Left colon (tissue), 2 donors: ENCODE measurements at regions not wholly inside any gene's neighbourhood (a gene's known extent, or its start where the extent isn't known, plus 50 kb on each side); places are given as distances from the start of the nearest gene placed in this dataset.
A peak's percentile ranks its signal among the peaks of the same experiment; 100 is the strongest.

Experiments used
- ATAC-seq: fragments of 200-7000 bp; cut with Tn5 transposase; one replicate; pipeline ENCODE4 v1.9.1; 2020; ENCODE audit warnings: mild to moderate bottlenecking, moderate library complexity
- DNase-seq, 2 donors: peaks; one replicate each; pipeline ENCODE4 v3.0.0-alpha.2; 2020
- intact Hi-C, 2 donors: fragments of 100-400 bp; cut with DNase I in 1 of 2; cut with micrococcal nuclease in 1 of 2; formaldehyde crosslinking; loops; one replicate each; pipeline versions ENCODE4 v1.11.2 to v1.14.0; 2022; cut with DNase I, micrococcal nuclease
- donor health status: DM: no; HTN: no; CAD: no.
- donor health status: DM: yes; HTN: yes; CAD: no.

DNA sequence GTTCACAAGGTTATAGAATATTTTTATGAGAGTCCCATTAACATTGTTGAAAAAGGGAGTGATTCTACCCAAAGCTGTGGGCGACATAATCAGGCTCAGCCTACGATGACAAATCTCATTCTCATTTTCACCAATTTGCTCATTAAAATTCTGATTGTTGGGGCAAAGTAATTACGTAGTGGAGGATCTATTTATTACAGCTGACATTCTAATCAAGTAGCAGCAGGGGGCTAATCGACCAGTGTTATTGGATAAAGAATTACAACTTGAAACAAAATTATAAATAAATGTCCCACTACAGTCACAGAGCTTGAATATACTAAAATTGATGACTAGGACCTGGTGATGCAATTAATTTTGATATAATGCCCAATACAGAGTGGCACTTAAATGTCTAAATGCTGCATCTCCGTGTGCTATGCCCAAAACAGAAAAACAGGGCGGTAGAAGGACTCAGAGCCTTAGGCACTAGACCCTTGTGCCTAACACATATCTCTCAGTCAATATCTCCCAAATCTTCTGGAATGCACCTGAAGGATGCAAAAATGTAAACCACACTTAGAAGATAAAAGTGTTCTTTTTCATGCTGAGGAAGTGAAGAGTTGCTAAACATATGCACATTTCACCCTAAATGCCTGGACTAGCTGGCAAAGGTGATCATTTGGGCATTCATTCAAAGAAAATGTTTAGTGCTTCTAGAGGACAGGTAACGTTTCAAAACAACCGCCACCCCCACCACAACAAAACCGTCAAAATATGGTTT is 88.3 kb downstream of the CD24 start:
- intact Hi-C loops: no loop called here
- ATAC-seq (no peak), DNase-seq (no peak)

DNA sequence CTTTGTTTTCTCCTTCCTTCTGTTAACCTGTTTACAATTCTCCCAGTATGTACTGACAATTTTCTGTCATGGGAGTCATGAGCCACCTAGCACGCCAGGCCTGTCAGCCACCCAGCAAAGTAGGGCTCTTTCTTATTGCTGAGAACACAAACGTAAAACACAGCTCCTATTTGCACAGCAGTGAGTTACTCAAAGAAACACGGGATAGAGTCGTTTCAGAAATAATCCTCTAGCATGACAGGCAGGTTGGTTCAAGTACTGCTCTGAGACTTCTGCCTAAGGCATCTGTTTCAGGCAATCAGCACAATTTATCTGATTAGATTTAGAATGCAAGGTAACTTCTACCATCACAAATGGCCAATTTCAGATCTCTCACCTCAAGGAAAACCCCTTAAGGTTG is 88.8 kb downstream of the CD24 start:
- ATAC-seq (no peak), DNase-seq (no peak)
- intact Hi-C loops: no loop called here

DNA sequence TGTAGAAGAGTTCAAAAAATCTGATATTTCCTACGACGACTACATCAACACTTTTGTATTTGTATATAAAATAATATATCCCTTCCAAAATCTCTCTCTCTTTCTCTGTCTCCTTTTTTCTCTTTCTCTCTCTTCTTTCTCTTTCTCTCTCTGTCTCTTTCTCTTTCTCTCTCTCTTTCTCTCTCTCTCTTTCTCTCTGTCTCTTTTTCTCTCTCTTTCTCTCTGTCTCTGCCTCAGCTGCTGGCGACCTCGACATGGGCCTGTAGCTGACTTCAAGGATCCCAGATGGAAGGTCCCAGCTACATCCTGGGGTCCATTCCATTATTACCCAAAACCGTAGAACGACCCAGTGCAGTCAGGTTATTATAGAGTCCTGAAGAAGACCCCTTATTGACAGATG is 90.0 kb downstream of the CD24 start:
- DNase-seq (no peak), ATAC-seq (no peak)
- intact Hi-C loops: no loop called here

DNA sequence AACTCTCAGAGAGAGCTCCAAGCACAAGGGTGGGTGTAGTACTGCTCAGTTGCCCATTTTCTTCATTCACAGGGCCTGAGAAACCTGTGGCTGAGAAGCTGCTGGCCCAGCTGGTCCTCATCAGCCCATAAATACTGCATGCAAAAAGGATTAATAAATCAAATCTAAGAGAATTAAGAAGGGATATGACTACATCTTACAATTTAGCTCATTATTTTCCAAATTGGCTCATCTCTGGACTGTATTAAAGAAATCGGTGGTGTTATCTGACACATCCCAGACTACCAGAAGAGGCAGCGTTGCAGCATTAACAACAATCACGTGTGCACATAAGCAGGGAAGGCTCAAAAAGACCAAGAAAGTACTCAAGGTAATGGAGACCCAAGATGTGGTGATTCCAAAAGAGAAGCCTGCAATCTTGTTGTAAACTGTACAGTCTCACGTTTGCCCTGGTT is 90.7 kb downstream of the CD24 start:
- no peak for DNase-seq
- ATAC-seq: peak; percentile 31
- intact Hi-C loops: no loop called here

DNA sequence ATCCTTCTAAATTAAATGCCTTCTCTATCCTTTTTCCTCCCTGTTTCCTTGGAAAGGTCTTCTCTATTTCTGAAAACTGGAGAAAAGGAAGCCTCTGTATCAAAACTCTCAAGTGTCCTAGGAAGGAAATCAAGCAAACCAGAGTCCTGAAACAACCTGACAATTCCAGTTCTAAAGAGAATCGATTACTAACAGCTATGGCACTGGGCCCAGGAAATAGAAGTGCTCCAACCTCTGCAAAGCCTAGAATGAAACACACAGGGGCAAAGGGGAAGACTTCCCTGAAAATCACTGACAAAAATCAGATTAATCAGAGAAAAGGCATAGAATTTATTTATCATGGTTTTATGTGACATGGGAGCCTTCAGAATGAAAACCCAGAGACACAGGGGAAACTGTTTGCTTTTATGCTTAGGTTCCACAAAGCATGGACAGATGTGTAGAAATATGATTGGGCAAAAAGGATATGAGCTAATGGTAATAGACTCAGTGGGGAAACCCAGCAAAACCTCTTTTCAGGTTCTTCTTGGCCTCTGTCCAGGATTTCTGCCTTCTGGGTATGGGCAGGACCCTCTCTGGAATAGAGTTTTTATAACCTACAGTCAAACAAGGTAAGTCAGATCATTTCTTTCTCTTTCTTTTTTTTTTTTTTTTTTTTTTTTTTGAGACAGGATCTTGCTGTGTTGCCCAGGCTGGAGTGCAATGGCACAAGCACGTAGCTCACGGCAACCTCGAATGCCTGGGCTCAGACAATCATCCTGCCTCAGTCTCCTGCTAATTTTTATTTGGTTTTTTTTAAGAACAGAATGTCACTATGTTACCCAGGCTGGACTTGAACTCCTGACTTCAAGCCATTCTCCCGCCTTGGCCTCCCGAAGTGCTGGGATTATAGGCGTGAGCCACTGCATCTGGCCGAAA is 91.7 kb downstream of the CD24 start:
- ATAC-seq: peak; percentile 82
- peak; percentile 22 to 48 for DNase-seq
- intact Hi-C loops: no loop called here

DNA sequence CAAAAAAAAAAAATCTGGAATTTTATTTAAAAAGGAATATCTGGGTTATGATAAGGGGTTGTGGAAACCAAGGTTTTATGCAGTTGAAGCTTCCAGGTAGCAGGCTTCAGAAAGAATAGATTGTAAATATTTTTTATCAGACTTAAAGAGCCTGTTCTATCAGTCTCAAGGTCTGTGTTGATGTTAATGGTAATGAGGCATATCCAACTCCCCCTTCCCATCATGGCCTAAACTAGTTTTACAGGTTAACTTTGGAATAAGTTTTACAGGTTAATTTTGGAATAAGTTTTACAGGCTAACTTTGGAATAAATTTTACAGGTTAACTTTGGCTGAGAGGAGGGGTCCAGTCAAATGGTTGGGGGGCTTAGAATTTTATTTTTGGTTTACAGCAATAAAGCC is 92.4 kb downstream of the CD24 start:
- no peak for ATAC-seq
- DNase-seq: no peak
- intact Hi-C loops: no loop called here

DNA sequence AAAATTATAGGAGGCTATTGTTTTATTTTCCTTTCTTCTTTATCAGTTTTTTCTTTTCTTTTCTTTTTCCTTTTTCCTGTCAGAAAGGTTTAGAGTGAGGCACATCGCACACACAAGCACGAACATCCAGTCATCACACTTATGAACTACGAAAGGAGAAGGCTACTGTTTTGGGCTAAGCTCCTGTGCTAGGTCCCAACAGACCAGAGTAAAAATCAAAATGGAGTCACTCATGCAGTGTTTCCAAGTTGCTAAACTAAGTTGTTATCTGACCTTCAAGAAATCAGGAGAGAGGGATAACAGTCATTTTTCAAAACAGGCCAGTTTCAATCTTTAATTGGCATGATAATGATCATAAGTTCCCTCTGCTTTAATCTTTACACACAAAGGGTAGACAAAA is 93.6 kb downstream of the CD24 start:
- DNase-seq: no peak

DNA sequence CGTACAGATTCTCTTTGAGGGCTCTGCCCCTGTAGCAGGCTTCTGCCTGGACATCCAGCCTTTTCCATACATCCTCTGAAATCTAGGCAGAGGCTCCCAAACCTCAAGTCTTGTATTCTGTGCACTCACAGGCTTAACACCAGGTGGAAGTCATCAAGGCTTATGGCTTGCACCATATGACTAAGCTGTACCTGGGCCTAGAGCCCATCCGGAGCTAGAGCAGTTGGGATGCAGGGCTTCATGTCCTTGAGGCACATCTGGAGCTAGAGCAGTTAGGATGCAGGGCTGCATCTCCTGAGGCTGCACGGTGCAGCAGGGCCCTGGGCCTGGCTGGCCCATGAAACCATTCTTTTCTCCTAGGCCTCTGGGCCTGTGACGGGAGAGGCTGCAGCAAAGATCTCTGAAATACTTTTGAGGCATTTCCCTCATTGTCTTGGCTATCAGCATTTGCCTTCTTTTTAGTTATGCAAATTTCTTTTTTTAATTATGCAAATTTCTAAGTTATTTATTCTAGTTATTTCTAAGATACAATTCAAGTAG is 98.7 kb downstream of the CD24 start:
- intact Hi-C loops: no loop called here
- ATAC-seq: no peak
- no peak for DNase-seq

More for the DNA sequence above, 93.6 kb downstream of the CD24 start:
- intact Hi-C loops: no loop called here
- ATAC-seq: no peak

DNA sequence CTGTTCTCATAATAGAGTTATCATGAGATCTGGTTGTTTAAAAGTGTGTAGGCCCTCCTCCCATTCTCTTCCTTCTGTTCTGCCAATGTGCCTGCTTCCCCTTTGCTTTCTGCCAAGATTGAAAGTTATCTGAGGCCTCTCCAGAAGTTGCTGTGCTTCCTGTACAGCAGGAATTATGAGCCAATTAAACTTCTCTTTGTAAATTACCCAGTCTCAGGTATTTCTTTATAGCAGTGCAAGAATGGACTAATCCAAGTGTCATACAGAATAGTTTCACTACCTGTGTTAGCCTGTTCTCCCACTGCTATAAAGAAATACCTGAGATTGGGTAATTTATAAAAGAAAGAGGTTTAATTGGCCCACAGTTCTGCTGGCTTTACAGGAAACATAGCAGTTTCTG is 100.0 kb downstream of the CD24 start:
- peak; percentile 83 for ATAC-seq

DNA sequence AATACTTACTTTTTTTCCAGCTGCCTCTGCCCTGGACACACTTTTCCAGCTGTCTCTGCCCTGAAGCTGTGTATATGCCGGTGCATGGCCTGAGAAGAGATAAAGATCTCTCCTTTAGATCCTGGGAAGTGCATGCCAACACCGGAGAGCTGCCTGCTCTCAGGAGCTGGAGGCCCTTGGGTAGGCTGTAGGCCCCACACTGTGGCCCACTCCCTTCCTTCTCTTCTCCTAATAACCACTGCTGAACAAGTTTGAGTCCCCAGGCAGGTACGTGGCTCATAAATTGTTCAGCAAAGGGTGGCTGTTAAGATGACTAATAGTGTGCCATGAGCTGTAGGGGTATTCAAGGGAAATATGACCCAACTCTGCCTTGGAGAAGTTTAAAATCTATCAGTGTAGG is 102.5 kb downstream of the CD24 start:
- no peak for ATAC-seq
- intact Hi-C loops: no loop called here
- DNase-seq: no peak

More for the DNA sequence above, 100.0 kb downstream of the CD24 start:
- intact Hi-C loops: no loop called here
- no peak for DNase-seq

DNA sequence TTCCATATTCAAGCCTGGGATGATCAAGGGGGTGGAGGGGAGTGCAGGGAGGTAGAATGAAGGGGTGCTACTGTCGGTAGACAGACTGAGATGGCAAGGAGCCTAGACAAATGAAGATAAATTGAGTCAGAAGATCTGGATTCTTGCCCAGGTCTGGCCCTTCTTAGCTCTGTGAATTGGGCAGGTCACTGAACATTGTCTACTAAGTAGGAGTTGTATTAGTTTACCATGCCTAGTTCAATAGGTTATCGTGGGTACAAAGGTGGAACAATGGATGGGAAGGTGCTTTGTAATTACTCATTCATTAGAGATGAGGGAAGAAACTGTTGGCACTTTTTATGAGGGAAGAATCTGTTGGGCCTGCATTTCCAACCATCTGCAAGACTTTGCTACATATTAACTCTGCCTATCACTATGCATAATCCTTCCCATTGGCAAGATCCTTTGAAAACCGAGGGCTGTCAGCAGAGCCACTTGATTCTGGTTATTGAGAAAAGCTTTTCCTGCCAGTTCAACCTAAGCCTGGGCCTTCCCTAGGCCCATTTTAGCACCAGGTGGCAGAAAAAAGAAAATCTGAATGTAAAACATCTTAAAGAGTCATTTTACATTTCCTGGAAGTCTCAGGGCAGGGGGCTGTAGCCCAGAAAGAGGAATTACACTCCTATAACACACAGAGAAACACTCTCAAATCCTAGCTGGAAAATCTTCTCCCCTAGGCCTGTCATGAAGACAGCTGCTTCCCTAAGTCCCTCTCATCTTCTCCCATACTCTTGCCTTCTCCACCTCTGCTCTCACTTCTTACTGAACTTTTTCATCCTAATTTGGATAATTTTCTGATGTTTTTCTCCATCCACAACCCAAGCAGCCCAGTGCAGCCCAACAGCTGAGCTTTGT is 103.5 kb downstream of the CD24 start:
- intact Hi-C loops: no loop called here
- DNase-seq: no peak
- peak; percentile 40 for ATAC-seq

DNA sequence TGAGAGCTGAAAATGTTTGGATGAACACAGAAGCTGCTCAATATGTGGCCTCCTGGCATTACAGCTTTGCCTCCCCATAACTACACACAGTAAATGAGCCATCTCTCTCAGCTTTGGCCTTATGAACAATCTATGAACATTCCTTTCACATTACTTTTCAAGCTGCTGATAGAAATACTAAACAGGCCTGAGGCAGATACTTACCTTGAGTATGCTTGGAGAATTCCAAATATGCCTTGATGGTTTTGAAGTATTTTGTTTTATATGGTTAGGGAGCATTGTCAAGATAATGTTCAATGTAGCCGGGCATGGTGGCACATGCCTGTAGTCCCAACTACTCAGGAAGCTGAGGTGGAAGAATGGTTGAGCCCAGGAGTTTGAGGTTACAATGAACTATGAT is 104.5 kb downstream of the CD24 start:
- intact Hi-C loops: no loop called here
- ATAC-seq (no peak), DNase-seq (no peak)

DNA sequence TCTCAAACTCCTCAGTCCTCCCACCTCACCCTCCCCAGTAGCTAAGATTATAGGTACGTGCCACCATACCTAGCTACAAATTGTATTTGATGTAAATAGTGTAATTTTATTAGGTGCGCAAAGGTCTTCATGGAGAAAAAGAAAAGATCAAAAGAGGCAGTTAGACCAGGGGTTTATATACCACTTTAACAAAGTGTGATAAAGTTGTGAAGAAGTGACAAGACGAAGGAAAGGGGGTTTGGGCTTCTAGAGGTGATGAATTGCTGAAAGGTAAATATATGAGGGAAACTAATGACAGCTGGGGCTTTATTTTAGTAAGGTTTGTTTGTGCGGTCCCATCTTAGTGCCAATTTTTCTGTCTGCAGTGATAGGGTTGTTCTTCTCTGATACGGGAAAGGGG is 105.3 kb downstream of the CD24 start:
- ATAC-seq (no peak), DNase-seq (no peak)
- intact Hi-C loops: no loop called here

DNA sequence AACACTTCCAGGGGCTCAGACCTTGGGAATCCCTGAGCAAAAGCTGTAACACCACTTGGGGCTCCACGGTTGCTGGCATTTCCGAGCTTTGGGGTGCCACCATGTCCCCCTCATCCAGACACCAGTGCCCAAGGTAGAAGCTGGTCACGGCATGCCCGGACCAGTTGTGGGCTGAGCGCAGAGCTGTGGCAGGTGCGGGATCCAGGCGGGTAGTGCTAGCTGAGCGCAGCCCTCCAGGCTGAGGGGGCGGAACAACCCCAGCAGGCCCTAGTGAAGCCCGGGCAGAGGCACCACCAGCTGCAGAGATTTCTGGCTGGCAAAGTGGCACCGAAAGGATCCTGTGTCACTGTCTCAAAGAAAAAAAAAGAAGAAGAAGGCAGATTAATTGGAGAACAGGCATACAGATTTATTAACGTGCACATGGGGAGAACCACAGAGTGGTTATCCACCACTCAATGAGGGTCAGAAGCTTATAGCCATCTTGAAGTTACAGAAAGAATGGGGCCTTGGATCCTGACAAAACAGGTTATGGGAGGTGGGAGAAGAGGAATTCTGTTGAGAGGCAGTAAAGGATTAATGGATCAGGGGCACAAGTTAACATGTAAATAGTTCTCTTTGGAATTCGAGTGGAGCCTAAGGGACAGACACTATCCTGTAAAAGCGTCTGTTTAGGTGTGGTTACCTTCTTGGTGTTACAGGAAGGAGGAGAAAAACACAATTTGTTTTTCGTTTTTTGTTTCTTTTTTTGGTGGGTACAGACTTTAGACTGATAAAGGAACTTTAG is 107.5 kb downstream of the CD24 start:
- DNase-seq (no peak), ATAC-seq (no peak)
- intact Hi-C loops: no loop called here

DNA sequence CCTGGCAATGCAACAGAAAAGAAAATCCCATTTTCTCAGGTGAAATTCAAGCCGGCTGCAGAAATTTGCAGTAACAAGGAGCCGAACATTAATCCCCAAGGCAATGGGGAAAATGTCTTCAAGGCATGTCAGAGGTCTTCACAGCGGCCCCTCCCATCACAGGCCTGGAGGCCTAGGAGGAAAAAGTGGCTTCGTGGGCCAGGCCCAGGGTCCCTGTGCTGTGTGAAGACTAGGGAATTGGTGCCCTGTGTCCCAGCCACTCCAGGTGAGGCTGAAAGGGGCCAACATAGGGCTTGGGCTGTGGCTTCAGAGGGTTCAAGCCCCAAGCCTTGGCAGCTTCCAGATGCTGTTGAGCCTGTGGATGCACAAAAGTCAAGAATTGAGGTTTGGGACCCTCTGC is 111.7 kb downstream of the CD24 start:
- DNase-seq: no peak
- intact Hi-C loops: no loop called here
- no peak for ATAC-seq

DNA sequence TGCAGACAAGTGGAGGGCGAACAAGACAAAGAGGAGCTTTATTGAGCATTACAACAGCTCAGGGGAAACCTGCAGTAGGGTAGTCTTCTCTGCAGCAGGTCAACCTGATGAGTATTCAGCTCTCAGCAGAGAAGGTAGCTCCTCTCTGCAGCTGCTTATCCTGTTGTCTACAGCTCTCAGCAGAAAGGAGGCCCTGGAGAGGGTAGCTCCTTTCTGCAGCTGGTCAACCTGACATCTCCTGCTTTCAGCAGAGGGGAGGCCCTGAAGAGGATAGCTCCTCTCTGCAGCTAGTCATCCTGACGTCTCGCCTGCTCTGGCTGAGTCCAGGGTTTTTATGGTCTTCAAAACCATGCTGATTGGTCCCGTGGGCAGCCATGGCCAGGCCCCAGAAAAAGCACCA is 113.6 kb downstream of the CD24 start:
- intact Hi-C loops: no loop called here
- ATAC-seq: no peak
- no peak for DNase-seq

DNA sequence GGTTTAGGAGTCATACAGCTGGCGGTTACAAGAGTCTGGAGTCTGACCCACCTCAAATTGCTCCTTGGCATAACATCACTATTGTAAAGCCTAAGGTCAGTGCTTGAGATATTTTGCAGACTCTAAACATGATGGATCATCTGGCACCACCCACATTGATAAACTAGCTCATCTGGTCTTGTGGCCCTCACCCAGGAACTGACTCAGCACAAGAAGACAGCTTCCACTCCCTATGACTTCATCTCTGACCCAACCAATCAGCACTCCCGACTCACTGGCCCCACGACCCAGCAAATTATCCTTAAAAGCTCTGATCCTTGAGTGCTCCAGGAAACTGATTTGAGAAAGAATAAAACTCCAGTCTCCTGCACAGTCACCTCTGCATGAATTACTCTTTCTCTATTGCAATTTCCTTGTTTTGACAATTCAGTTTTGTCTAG is 115.9 kb downstream of the CD24 start:
- intact Hi-C loops: no loop called here
- ATAC-seq: peak; percentile 90

More for the DNA sequence above, 115.9 kb downstream of the CD24 start:
- peak; percentile 61 to 64 for DNase-seq
